HG03520 (cell line): ENCODE measurements at regions not wholly inside any gene's neighbourhood (a gene's known extent, or its start where the extent isn't known, plus 50 kb on each side); places are given as distances from the start of the nearest gene placed in this dataset.

ENCODE experiments used
- ATAC-seq: cut with Tn5 transposase; IDR thresholded peaks from one replicate; pipeline ENCODE4 v1.9.1; 2021; ENCODE audit warnings: mild to moderate bottlenecking, moderate library complexity; ENCODE audit not compliant: unreplicated experiment

- no peak for ATAC-seq
These were observed 151.2 kb upstream of the TNR start for GRCh38 chr1:175894581-175894980.

- no peak for ATAC-seq
These were observed 149.8 kb upstream of the TNR start for GRCh38 chr1:175893192-175893591.

DNA sequence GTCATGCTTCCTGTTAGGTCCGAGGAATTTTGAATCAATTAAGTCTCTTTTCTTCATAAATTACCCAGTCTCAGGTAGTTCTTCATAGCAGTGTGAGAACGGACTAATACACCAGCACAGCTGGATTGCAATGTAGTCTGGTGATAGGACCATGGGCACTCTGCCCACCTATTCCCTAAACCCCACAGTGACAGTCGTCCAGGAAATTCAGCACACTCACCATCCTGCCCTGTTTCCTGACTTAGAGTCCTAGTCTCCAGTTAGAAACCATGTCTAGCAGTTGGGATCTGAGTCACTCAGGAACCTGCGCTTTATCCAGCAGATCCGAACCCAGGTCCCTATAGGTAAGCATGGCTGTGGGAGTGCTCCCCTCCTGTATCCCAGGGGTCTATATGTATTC lies 149.3 kb upstream of the TNR start:
- ATAC-seq, result no peak

- ATAC-seq, result no peak
These were observed 148.5 kb upstream of the TNR start for GRCh38 chr1:175891783-175892309.

DNA sequence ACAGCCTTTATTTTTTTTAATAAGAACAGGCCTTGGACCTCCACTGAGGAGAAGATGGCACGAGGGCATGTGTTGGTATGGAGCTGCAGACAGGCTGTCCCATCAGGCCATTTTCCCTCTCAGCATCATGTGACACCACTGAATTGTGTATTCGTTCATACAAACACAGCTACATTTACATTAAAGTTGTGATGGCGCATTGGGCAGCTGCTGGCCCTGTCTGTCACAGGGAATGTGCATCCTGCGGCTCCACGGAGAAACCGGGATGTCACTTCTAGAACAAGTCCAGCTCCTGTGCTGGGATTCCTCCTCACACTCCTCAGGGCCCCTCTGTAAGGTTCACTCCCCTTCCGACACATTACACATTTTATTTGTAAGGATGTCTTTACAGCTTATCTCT lies 147.6 kb upstream of the TNR start:
- ATAC-seq, result no peak

DNA sequence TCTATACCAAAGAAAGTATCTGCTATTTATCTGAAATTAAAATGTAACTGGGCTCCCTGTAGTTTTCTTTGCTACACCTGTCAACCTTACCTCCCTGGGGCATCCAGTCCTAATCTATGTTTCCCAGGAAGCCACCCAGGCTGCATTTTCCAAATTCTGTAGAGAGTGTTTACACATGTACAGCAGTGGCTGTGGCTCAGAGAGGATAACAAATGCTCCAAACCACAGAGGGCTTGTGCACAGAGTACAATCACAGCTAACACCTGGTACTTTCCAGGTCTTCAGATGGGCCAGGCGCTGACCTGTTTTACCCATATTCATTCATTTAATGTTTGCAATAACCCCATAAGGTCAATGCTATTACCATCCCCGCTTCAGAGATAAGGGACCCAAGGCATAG lies 146.5 kb upstream of the TNR start:
- no peak for ATAC-seq

DNA sequence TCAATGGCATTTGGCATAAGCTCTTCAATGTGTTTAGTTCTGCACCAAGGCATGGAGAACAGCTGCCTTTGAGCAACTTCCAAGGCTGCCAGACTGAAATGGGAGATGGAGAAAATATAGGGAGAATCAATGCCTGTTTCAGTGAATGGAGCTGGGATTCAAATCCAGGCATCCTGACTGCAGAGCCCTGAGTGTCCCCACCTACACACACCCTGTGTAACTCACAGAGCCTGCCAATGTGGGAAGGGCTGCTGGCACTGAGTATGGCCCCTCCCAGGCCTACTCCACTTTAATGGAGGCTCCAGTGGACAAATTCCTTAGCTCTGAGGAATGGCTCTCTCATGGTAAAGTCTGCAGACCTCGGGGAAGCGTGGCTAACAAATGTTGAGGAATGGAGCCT lies 145.6 kb upstream of the TNR start:
- ATAC-seq, result no peak

DNA sequence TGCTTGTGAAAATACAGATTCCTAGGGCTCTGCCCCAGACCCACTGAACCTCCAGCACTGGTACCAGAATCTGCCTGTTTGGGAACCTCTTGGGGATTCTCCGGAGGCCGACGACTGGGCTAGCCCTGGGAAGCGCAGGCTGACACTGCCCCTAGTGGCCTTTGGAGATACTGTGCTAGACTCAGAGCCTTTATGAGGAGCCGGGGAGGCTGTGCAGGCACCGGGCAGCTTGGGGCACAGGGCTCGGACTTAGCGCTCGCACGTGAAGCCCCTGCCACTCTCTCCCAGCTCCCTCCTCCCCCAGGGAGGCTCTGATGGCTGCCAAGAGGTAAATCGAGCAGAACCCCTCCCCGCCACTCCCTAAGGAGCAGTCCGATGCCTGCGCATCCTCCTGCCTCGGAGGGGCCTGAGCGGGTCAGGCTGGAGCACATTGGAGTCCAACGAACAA lies 144.6 kb upstream of the TNR start:
- peak; percentile 78 for ATAC-seq

- ATAC-seq, result no peak
These were observed 144.1 kb upstream of the TNR start for GRCh38 chr1:175887521-175887920.

- no peak for ATAC-seq
These were observed 141.9 kb upstream of the TNR start for GRCh38 chr1:175885326-175885725.

DNA sequence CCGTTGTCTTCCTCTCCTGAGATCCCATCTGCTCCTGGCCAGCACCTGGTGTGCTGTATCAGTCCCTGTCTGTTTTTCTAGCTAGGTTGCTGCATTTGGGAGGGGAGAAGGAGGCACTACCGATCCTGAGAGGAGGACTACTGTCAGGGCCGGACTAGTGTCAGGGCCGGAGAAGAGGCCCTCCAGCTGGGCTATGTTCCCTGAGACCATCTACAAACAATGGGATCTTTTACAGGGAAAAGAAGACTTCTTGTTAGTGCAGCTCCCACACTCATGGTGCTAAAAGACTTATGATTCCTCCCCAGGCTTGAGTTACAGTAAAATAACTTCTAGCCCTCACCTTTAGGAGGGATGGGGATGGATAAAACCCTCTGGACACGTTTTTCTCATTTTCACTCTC lies 141.0 kb upstream of the TNR start:
- no peak for ATAC-seq

DNA sequence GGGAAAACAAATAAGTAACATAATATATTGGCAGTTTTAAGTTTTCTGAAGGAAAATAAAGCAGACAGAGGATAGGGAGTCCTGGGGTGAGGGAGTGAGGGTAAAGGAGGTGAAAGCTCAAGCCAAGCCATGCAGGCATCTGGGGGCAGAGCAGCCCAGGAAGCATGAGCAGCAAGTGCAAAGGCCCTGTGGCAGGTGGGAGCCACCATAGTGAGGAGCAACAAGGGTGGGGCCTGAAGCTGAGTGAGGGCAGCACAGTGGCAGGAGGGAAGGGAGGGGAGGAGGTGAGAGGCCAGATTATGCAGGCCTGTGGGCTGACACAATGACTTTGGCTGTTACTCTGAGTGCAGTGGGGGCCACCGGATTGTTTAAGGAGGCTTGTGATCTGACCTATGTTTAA lies 138.8 kb upstream of the TNR start:
- no peak for ATAC-seq

- no peak for ATAC-seq
These were observed 138.0 kb upstream of the TNR start for GRCh38 chr1:175881246-175881976.

GRCh38 chr1:175878775-175879174 lies 135.4 kb upstream of the TNR start:
- ATAC-seq, result no peak

DNA sequence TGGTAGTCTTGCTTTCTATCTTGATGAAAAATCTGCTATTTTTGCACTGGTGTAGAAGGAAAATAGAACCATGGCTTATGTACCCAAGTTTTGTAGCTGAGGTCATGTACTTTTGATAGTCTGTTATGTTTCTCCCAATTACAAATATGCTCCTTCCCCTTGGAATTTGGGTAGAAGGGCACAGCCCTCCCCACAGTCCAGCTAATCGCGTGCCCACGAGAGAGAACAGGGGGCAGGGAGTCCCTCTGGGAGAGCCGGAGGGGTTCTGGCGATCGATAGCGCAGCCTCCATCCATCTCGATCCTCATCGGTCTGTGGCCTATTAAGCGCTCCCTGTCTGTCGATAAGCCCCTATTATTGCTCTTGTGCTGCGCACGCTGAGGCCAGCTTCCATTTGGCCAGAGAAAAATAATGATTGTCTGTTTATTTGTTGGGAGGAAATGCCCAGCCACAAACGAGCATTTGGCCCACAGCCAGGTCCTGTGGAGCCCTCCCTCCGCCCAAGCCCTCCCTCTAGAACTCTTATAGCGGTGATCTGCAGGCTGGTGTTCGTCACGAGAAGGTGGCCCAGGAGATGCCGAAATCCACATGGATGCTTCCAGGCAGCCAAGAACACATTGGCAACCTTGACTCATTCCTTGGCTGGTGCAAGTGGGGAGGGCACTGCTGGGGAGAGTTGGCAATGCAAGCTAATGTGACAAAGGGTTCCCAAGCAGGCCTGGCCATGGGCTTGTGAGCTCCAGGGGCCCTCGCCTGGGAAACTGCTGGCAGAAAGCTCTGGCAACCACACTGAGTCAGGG lies 134.7 kb upstream of the TNR start:
- no peak for ATAC-seq

- ATAC-seq, result no peak
These were observed 132.2 kb upstream of the TNR start for GRCh38 chr1:175875556-175875955.

DNA sequence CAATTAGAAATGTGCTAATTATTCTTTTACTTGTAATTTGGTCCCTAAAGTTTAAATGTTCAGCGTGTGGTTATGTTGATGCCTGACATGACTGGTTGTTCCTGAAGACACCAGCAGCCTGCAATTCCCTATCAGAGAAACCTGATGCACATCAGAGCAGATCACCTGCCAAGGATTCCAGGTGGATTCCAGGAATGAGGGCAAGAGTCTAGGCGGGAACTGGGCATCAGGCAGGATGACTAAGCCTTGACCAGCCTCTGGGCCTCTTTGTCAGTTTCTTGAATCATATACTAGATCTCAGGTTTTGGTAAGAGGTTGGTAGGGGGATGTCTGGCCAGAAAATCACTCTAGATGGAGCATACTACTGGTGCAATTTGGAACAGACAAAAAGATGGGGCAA lies 130.7 kb upstream of the TNR start:
- no peak for ATAC-seq

- peak; percentile 60 for ATAC-seq
These were observed 130.0 kb upstream of the TNR start for GRCh38 chr1:175873290-175873935.

DNA sequence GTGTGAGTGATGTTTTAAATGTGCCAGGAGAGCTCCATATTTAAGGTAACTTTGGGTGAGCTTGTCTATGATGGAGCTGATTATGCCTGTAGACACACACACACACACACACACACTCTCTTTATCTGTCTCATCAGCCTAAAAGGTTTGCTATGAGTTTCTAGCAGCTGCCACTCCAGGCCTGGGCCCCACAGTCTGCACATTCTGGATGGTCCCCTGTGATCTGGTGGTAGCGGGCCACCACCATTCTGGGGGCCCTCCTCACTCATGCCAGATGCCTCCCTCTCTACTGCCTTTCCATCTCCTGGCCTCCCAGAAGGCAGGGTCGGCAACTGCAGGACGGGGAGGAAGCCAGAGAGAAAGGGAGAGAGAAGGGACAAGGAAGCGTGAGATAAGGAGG lies 129.2 kb upstream of the TNR start:
- ATAC-seq, result no peak

DNA sequence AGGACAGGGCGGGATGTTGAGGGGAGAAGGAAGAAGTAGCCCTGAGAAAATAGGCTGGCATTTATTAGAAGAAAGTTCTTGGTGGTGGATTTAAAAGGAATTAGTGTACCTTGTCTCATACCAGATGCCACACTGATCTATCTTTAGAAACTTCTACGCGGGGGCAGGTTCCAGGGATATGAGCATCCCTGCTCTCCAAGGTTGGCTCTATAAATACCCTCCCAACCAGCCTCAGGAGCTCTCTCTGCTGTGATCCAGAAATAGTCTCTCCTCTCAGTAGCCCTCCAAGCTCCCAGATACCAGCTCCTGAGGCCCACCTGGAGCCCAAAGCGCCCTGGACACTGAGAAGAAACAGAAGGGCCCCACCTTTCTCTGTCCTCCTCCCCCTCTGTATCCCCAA lies 128.3 kb upstream of the TNR start:
- no peak for ATAC-seq

GRCh38 chr1:175870217-175870616 lies 126.8 kb upstream of the TNR start:
- no peak for ATAC-seq

DNA sequence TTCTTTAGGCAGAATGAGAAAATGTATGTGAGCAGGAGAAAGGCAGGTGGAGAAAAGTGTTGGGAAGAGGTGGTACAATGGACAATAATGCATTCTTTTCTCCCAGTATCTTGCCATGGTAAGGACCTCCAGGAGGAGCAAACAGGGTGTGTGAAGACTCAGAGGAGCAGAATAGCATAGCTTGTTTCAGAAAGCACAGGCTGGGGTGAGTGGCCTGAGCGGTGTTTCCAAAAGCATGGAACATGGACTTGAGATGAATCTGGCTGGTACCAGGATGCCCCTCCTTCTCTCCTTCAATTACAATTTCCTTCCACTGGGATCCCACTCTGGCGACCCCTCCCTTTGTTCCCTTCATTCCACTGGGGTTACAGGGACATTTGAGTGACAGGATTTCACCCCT lies 123.4 kb upstream of the TNR start:
- ATAC-seq, result no peak
